Upper lobe of left lung (tissue), 4 donors: ENCODE measurements at regions not wholly inside any gene's neighbourhood (a gene's known extent, or its start where the extent isn't known, plus 50 kb on each side); places are given as distances from the start of the nearest gene placed in this dataset.

Experiments
- CTCF ChIP-seq, 6 experiments: fragments of 450-650 bp in 4 of 6; fragments of 200-600 bp in 2 of 6; sonication (generic) in 2 of 6; IDR thresholded peaks; one replicate each; pipeline ENCODE4 v1.5.1; 2016 to 2019; ENCODE audit warnings: antibody characterized with exemption in 6 of 6
- POLR2AphosphoS5 ChIP-seq, 2 donors: sonication (generic); formaldehyde crosslinking; IDR thresholded peaks; one replicate each; pipeline ENCODE4 v1.5.1; 2017; ENCODE audit warnings: antibody characterized with exemption in 2 of 2

DNA sequence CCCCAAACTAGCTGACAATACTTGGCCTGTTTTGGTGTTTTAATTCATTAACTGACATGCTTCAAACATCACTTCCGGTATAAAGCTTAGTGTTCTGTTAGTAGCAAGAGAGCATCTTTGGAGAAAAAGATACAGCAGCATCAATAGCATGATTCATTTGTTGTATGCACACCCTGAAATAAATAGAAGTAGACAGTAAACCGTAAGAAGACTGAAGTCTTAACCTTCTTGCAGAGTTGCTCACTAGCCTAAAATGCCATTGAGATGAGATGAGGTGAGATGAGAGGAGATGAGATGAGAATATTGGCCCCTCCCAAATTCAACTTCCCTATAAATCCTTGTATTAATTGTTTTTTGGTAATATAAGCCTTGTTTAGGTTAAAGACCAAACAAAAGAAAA lies 108.8 kb downstream of the TNFSF18 start:
- TF ChIP-seq POLR2AphosphoS5 (IDR thresholded peaks at IDR 0.05) (no peak), CTCF (IDR thresholded peaks at IDR 0.05) (no peak)
